Esophagus squamous epithelium (tissue), 4 donors: ENCODE measurements at regions not wholly inside any gene's neighbourhood (a gene's known extent, or its start where the extent isn't known, plus 50 kb on each side); places are given as distances from the start of the nearest gene placed in this dataset.

ENCODE experiments used
- POLR2A ChIP-seq, 4 donors: fragments of 450-650 bp; IDR thresholded peaks; one replicate each; pipeline ENCODE4 v1.6.1; 2017; ENCODE audit warnings: antibody characterized with exemption in 4 of 4, mild to moderate bottlenecking in 4 of 4, moderate library complexity in 3 of 4
- TF ChIP-seq, protein P1 (sequence below), 6 experiments: fragments of 450-650 bp in 4 of 6; fragments of 200-600 bp in 2 of 6; sonication (generic) in 2 of 6; IDR thresholded peaks; one replicate each; pipeline ENCODE4 v1.5.1; 2016 to 2019; ENCODE audit warnings: antibody characterized with exemption in 6 of 6, mild to moderate bottlenecking in 4 of 6, moderate library complexity in 4 of 6

DNA sequence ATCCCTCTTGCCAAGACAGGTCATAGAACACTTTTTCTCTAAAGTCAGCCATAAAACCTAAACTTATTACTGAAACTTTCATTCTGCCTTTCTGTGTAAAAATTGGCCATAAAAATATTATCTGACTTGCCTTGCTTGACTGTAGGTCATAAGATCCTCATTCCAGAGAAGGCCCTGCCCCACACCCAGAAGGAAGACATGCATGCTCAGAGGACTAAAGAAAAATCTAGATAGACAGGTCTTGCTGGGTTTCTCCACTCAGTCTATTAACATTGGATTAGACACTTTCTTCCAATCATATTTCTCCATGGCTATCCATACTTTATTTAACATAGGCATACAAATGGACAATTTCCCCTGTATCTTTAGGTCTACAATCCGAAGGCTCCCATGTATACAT, 1066.5 kb downstream of the SLITRK1 start:
- TF ChIP-seq, protein P1, sequence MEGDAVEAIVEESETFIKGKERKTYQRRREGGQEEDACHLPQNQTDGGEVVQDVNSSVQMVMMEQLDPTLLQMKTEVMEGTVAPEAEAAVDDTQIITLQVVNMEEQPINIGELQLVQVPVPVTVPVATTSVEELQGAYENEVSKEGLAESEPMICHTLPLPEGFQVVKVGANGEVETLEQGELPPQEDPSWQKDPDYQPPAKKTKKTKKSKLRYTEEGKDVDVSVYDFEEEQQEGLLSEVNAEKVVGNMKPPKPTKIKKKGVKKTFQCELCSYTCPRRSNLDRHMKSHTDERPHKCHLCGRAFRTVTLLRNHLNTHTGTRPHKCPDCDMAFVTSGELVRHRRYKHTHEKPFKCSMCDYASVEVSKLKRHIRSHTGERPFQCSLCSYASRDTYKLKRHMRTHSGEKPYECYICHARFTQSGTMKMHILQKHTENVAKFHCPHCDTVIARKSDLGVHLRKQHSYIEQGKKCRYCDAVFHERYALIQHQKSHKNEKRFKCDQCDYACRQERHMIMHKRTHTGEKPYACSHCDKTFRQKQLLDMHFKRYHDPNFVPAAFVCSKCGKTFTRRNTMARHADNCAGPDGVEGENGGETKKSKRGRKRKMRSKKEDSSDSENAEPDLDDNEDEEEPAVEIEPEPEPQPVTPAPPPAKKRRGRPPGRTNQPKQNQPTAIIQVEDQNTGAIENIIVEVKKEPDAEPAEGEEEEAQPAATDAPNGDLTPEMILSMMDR (IDR thresholded peaks at IDR 0.05), result no peak
- TF ChIP-seq POLR2A (IDR thresholded peaks at IDR 0.05), result no peak
